ENCODE measurements at regions not wholly inside any gene's neighbourhood (a gene's known extent, or its start where the extent isn't known, plus 50 kb on each side); places are given as distances from the start of the nearest gene placed in this dataset.

GRCh38 chr10:43715334-43715733, 66.7 kb upstream of the ZNF32 start:
- Histone ChIP-seq H3K4me2 (replicated peaks; ENCODE audit: extremely low read depth, low read length, poor library complexity, severe bottlenecking) (no peak overlapping the region), H3K27me3 (ENCODE audit: control insufficient read depth in 2 of 2, insufficient read depth in 2 of 2, low read length in 2 of 2) (no peaks in the 10 kb centered on the region), H3K4me3 (replicated peaks in 1 of 3; ENCODE audit: low read depth in 2 of 3, low read length in 3 of 3) (no peak overlapping the region), H3K36me3 (replicated peaks in 1 of 2; ENCODE audit: control insufficient read depth in 1 of 2, insufficient read depth in 2 of 2, low read length in 2 of 2) (no peaks in the 10 kb centered on the region), H3K79me2 (ENCODE audit: insufficient read depth, low read length) (no peaks in the 10 kb centered on the region), H3K27ac (ENCODE audit: low read depth in 1 of 2, low read length in 2 of 2) (no peak overlapping the region), H2AFZ (ENCODE audit: insufficient read depth, low read depth, low read length, poor library complexity, severe bottlenecking) (no peak overlapping the region), H3K9ac (ENCODE audit: insufficient read depth, low read length, poor library complexity, severe bottlenecking) (no peak overlapping the region), H3K4me1 (ENCODE audit: control insufficient read depth in 1 of 2, insufficient read depth in 2 of 2, low read length in 2 of 2) (no peaks in the 10 kb centered on the region), H4K20me1 (ENCODE audit: insufficient read depth, low read length) (no peaks in the 10 kb centered on the region), H3K9me3 (replicated peaks in 1 of 2; ENCODE audit: control insufficient read depth in 1 of 2, insufficient read depth in 1 of 2, low read length in 2 of 2) (peaks cover 0 to 8% of the 10 kb centered on the region in 2 donors)
- intact Hi-C loops (cut with micrococcal nuclease) = no loop called here
- peaks cover 1 to 8% (median 4%) of the 10 kb centered on the region in 3 donors for H3K27me3 Mint-ChIP-seq (ENCODE audit: low read depth in 3 of 3)
- WGBS (ENCODE audit: insufficient coverage) = no CpG with 5 or more reads among the region's 3 CpGs
- H3K9me3 Mint-ChIP-seq = peaks cover 2 to 20% (median 12%) of the 10 kb centered on the region in 7 donors
- TF ChIP-seq CTCF (IDR thresholded peaks at IDR 0.05) = no peak
- no peak overlapping the region for H3K4me3 Mint-ChIP-seq
- no peaks in the 10 kb centered on the region for H3K4me1 Mint-ChIP-seq
- DNase-seq = no peak
- H3K36me3 Mint-ChIP-seq = no peaks in the 10 kb centered on the region
- no peak overlapping the region for H3K27ac Mint-ChIP-seq

GRCh38 chr10:43712821-43713584, 64.3 kb upstream of the ZNF32 start:
- Mint-ChIP-seq H3K27ac (no peak overlapping the region), H3K36me3 (no peaks in the 10 kb centered on the region), H3K9me3 (peaks cover 2 to 13% (median 9%) of the 10 kb centered on the region in 7 donors), H3K4me3 (no peak overlapping the region), H3K4me1 (no peaks in the 10 kb centered on the region), H3K27me3 (ENCODE audit: low read depth in 3 of 3) (peaks cover 0 to 6% (median 4%) of the 10 kb centered on the region in 3 donors)
- H3K36me3 ChIP-seq (replicated peaks in 1 of 2; ENCODE audit: control insufficient read depth in 1 of 2, insufficient read depth in 2 of 2, low read length in 2 of 2) = no peaks in the 10 kb centered on the region
- no peaks in the 10 kb centered on the region for H3K79me2 ChIP-seq (ENCODE audit: insufficient read depth, low read length)
- H3K27ac ChIP-seq (ENCODE audit: low read depth in 1 of 2, low read length in 2 of 2) = no peak overlapping the region
- TF ChIP-seq CTCF (IDR thresholded peaks at IDR 0.05) = no peak
- DNase-seq = no peak
- H4K20me1 ChIP-seq (ENCODE audit: insufficient read depth, low read length) = no peaks in the 10 kb centered on the region
- H3K4me3 ChIP-seq (replicated peaks in 1 of 3; ENCODE audit: low read depth in 2 of 3, low read length in 3 of 3) = no peak overlapping the region
- intact Hi-C loops (cut with micrococcal nuclease) = no loop called here
- H3K27me3 ChIP-seq (ENCODE audit: control insufficient read depth in 2 of 2, insufficient read depth in 2 of 2, low read length in 2 of 2) = no peaks in the 10 kb centered on the region
- H2AFZ ChIP-seq (ENCODE audit: insufficient read depth, low read depth, low read length, poor library complexity, severe bottlenecking) = no peak overlapping the region
- WGBS (ENCODE audit: insufficient coverage) = 86% methylated on average over 6 of the region's 10 CpGs
- peaks cover 0 to 8% of the 10 kb centered on the region in 2 donors for H3K9me3 ChIP-seq (replicated peaks in 1 of 2; ENCODE audit: control insufficient read depth in 1 of 2, insufficient read depth in 1 of 2, low read length in 2 of 2)
- H3K9ac ChIP-seq (ENCODE audit: insufficient read depth, low read length, poor library complexity, severe bottlenecking) = no peak overlapping the region
- H3K4me1 ChIP-seq (ENCODE audit: control insufficient read depth in 1 of 2, insufficient read depth in 2 of 2, low read length in 2 of 2) = no peaks in the 10 kb centered on the region
- no peak overlapping the region for H3K4me2 ChIP-seq (replicated peaks; ENCODE audit: extremely low read depth, low read length, poor library complexity, severe bottlenecking)
